ENCODE measurements at regions not wholly inside any gene's neighbourhood (a gene's known extent, or its start where the extent isn't known, plus 50 kb on each side); places are given as distances from the start of the nearest gene placed in this dataset.

DNA sequence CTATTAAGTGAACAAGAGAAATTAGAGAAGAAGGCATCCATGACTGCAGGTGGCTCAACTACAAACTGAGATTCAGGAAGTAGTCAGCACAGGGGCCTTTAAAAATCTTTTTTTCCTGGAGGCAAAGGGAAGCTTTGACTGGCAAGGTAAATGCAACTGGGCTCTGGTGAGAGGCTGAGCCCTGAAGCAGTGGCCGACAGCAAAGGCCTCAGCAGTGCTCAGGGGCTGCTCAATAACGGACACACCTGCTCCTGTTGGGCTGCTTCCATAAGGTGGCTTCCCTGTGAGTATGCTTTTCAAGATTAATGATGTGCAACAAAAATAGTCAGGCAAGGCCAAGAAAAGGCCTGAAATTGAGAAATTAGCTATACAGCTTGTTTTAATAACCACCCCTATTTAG, 134.2 kb upstream of the RGMB start:
- TF ChIP-seq, protein P1, sequence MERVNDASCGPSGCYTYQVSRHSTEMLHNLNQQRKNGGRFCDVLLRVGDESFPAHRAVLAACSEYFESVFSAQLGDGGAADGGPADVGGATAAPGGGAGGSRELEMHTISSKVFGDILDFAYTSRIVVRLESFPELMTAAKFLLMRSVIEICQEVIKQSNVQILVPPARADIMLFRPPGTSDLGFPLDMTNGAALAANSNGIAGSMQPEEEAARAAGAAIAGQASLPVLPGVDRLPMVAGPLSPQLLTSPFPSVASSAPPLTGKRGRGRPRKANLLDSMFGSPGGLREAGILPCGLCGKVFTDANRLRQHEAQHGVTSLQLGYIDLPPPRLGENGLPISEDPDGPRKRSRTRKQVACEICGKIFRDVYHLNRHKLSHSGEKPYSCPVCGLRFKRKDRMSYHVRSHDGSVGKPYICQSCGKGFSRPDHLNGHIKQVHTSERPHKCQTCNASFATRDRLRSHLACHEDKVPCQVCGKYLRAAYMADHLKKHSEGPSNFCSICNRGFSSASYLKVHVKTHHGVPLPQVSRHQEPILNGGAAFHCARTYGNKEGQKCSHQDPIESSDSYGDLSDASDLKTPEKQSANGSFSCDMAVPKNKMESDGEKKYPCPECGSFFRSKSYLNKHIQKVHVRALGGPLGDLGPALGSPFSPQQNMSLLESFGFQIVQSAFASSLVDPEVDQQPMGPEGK (CRISPR knock-in tag; IDR thresholded peaks at IDR 0.05; ENCODE audit: borderline replicate concordance): no peak
- TF ChIP-seq, protein P2, sequence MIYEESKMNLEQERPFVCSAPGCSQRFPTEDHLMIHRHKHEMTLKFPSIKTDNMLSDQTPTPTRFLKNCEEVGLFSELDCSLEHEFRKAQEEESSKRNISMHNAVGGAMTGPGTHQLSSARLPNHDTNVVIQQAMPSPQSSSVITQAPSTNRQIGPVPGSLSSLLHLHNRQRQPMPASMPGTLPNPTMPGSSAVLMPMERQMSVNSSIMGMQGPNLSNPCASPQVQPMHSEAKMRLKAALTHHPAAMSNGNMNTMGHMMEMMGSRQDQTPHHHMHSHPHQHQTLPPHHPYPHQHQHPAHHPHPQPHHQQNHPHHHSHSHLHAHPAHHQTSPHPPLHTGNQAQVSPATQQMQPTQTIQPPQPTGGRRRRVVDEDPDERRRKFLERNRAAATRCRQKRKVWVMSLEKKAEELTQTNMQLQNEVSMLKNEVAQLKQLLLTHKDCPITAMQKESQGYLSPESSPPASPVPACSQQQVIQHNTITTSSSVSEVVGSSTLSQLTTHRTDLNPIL (CRISPR knock-in tag; IDR thresholded peaks at IDR 0.05; ENCODE audit: low read depth): no peak
- no peak for TF ChIP-seq ZNF565 (CRISPR knock-in tag; conservative IDR thresholded peaks at IDR 0.05; ENCODE audit: low read depth)
- no peak for TF ChIP-seq ZFP30 (CRISPR knock-in tag; IDR thresholded peaks at IDR 0.05)
- no peak for TF ChIP-seq ARNTL (CRISPR knock-in tag; IDR thresholded peaks at IDR 0.05; ENCODE audit: borderline replicate concordance, low read depth)
- no peak for TF ChIP-seq PPARA (CRISPR knock-in tag; IDR thresholded peaks at IDR 0.05; ENCODE audit: borderline replicate concordance)
- TF ChIP-seq TOX (CRISPR knock-in tag; IDR thresholded peaks at IDR 0.05; ENCODE audit: borderline replicate concordance): no peak
- TF ChIP-seq ZNF8 (CRISPR knock-in tag; IDR thresholded peaks at IDR 0.05): no peak
- TF ChIP-seq, protein P3, sequence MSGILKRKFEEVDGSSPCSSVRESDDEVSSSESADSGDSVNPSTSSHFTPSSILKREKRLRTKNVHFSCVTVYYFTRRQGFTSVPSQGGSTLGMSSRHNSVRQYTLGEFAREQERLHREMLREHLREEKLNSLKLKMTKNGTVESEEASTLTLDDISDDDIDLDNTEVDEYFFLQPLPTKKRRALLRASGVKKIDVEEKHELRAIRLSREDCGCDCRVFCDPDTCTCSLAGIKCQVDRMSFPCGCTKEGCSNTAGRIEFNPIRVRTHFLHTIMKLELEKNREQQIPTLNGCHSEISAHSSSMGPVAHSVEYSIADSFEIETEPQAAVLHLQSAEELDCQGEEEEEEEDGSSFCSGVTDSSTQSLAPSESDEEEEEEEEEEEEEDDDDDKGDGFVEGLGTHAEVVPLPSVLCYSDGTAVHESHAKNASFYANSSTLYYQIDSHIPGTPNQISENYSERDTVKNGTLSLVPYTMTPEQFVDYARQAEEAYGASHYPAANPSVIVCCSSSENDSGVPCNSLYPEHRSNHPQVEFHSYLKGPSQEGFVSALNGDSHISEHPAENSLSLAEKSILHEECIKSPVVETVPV (CRISPR knock-in tag; IDR thresholded peaks at IDR 0.05): no peak
